HEK293T (cell line): ENCODE measurements at regions not wholly inside any gene's neighbourhood (a gene's known extent, or its start where the extent isn't known, plus 50 kb on each side); places are given as distances from the start of the nearest gene placed in this dataset.

Source experiments
- CTCF ChIA-PET: fragments of 350-600 bp; formaldehyde crosslinking; extraction: SDS; loops from one replicate; lab custom pipeline; 2021; ENCODE audit warnings: antibody characterized with exemption, inconsistent platforms; lab: Yijun Ruan, JAX
- POLR2A ChIA-PET: fragments of 350-600 bp; formaldehyde crosslinking; extraction: SDS; loops from one replicate; lab custom pipeline; 2020; ENCODE audit warnings: antibody characterized with exemption, inconsistent platforms; lab: Yijun Ruan, JAX
- DNase-seq: peaks from one replicate; pipeline ENCODE4 v3.0.0; 2012; ENCODE audit warnings: mixed read lengths; ENCODE audit errors: extremely low spot score
- ARNT ChIP-seq: fragments of 450-650 bp; IDR thresholded peaks from 2 replicates; pipeline ENCODE4 v1.6.1; 2017; ENCODE audit warnings: mild to moderate bottlenecking
- BHLHE40 ChIP-seq: fragments of 450-650 bp; IDR thresholded peaks from 2 replicates; pipeline ENCODE4 v1.6.1; 2016; ENCODE audit warnings: mild to moderate bottlenecking, moderate library complexity, borderline replicate concordance
- CTBP1 ChIP-seq: fragments of 450-650 bp; IDR thresholded peaks from 2 replicates; pipeline ENCODE4 v1.6.1; 2016; ENCODE audit warnings: borderline replicate concordance
- ELF4 ChIP-seq: fragments of 450-650 bp; IDR thresholded peaks from 2 replicates; pipeline ENCODE4 v1.6.1; 2017; ENCODE audit warnings: antibody characterized with exemption
- FOXA1 ChIP-seq: fragments of 450-650 bp; IDR thresholded peaks from 2 replicates; pipeline ENCODE4 v1.6.1; 2016; ENCODE audit warnings: mild to moderate bottlenecking
- FOXK2 ChIP-seq: fragments of 450-650 bp; IDR thresholded peaks from 2 replicates; pipeline ENCODE4 v1.6.1; 2016; ENCODE audit warnings: mild to moderate bottlenecking
- FOXM1 ChIP-seq: fragments of 450-650 bp; IDR thresholded peaks from 2 replicates; pipeline ENCODE4 v1.6.1; 2017; ENCODE audit warnings: mild to moderate bottlenecking, borderline replicate concordance
- HDGF ChIP-seq: fragments of 450-650 bp; IDR thresholded peaks from 2 replicates; pipeline ENCODE4 v1.6.1; 2017; ENCODE audit warnings: antibody characterized with exemption, borderline replicate concordance
- L3MBTL2 ChIP-seq: fragments of 450-650 bp; conservative IDR thresholded peaks from 2 replicates; pipeline ENCODE4 v1.6.1; 2016; ENCODE audit warnings: mild to moderate bottlenecking
- LEF1 ChIP-seq: fragments of 450-650 bp; IDR thresholded peaks from 2 replicates; pipeline ENCODE4 v1.6.1; 2017; ENCODE audit warnings: mild to moderate bottlenecking, borderline replicate concordance
- NFRKB ChIP-seq: fragments of 450-650 bp; IDR thresholded peaks from 2 replicates; pipeline ENCODE4 v1.6.1; 2016; ENCODE audit warnings: mild to moderate bottlenecking, moderate library complexity
- SP1 ChIP-seq: fragments of 450-650 bp; IDR thresholded peaks from 2 replicates; pipeline ENCODE4 v1.6.1; 2017
- SUZ12 ChIP-seq: fragments of 450-650 bp; IDR thresholded peaks from 2 replicates; pipeline ENCODE4 v1.6.1; 2016; ENCODE audit warnings: mild to moderate bottlenecking
- TARDBP ChIP-seq: fragments of 450-650 bp; IDR thresholded peaks from 2 replicates; pipeline ENCODE4 v1.6.1; 2016
- ZNF384 ChIP-seq: fragments of 450-650 bp; IDR thresholded peaks from 2 replicates; pipeline ENCODE4 v1.6.1; 2016
- TF ChIP-seq, protein P1 (sequence below): fragments of 450-650 bp; IDR thresholded peaks from 2 replicates; pipeline ENCODE4 v1.6.1; 2016

DNA sequence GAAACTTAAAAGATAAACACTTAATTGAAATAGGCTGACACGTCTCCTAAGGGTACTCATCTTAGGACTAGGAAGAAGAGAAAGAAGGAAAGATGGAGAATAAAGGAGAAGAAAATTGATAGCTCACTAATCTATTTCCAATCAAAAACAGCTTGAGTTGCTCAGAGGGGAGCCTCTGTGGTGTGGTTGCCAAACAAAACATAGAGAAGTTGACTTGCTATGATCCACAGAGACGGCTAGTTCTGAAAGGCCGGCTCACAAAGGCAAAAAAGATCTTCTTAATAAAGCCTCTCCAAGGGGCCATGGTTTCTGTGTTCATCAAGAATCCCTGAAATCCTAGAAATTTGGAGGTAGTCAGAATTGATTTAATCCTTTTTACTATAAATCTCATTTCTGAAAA lies 644.1 kb downstream of the LMO4 start:
- no peak for DNase-seq
- ChIA-PET CTCF (interaction anchor here (0.6 to 1.5 kb wide), 2 partner anchors 19 to 648 kb away, joined by 3 to 4 read pairs; no protein-coding TSS in a partner anchor), POLR2A (no interaction called here)
- TF ChIP-seq BHLHE40 (no peak), SUZ12 (no peak), LEF1 (no peak), L3MBTL2 (no peak), ARNT (no peak), HDGF (no peak), FOXK2 (no peak), NFRKB (no peak), TARDBP (no peak), FOXM1 (no peak), ZNF384 (no peak), SP1 (no peak), CTBP1 (no peak), FOXA1 (no peak), ELF4 (no peak)
- TF ChIP-seq, protein P1, sequence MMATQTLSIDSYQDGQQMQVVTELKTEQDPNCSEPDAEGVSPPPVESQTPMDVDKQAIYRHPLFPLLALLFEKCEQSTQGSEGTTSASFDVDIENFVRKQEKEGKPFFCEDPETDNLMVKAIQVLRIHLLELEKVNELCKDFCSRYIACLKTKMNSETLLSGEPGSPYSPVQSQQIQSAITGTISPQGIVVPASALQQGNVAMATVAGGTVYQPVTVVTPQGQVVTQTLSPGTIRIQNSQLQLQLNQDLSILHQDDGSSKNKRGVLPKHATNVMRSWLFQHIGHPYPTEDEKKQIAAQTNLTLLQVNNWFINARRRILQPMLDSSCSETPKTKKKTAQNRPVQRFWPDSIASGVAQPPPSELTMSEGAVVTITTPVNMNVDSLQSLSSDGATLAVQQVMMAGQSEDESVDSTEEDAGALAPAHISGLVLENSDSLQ: no peak

DNA sequence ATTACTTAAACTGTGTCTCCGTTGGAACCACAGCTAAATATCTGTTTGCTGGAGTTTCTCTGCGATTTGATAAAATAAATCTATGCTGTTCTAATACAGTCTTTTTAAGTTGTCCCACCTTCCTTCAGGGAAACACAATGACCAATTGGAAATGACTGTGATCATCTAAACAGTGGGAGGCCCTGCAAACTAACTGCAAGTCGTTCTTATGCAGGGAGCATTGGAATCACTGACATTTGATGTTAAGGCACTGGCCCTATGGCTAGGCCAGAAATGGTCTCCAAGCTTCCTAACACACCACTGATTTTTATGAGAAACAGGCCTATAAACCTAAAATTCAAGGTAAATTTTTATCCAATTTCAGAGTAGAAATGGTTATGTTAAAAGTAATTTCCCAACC lies 645.2 kb downstream of the LMO4 start:
- ChIA-PET POLR2A (no interaction called here), CTCF (interaction anchor here (1.5 kb wide), 1 partner anchor 20 kb away, joined by 4 read pairs; no protein-coding TSS in a partner anchor)
- no peak for DNase-seq
- TF ChIP-seq FOXM1 (no peak), FOXA1 (no peak), TARDBP (no peak), HDGF (no peak), CTBP1 (no peak), ARNT (no peak), NFRKB (no peak), ZNF384 (no peak), FOXK2 (no peak), BHLHE40 (no peak), SUZ12 (no peak), L3MBTL2 (no peak), SP1 (no peak), ELF4 (no peak), LEF1 (no peak)
- TF ChIP-seq, protein P1: no peak

DNA sequence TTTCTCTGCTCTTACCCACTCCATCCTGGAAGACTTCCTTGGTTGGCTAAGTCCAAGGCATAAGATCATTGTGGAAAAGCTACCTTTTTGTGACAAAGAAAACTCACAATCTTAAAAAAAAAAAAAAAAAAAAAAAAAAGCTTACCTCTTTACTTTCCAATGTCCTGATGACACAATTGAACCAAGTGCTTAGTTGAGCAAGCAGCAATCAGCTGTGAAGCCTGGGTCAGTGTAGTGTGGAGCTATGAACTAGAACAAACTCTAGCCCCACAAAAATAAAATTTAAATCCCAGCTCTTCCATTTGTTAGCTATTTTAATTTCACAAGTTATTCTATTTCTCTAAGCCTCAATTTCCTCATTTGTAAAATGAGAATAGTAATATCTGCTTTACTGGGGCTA lies 647.6 kb downstream of the LMO4 start:
- no peak for DNase-seq
- TF ChIP-seq FOXM1 (no peak), CTBP1 (no peak), BHLHE40 (no peak), SUZ12 (no peak), L3MBTL2 (no peak), TARDBP (no peak), NFRKB (no peak), SP1 (no peak)
- ChIA-PET CTCF (interaction anchor here (0.8 to 1.3 kb wide), 2 partner anchors 11 to 22 kb away, joined by 3 read pairs; no protein-coding TSS in a partner anchor), POLR2A (interaction anchor here (0.6 kb wide), 1 partner anchor 204 kb away, joined by 3 read pairs; no protein-coding TSS in a partner anchor)

DNA sequence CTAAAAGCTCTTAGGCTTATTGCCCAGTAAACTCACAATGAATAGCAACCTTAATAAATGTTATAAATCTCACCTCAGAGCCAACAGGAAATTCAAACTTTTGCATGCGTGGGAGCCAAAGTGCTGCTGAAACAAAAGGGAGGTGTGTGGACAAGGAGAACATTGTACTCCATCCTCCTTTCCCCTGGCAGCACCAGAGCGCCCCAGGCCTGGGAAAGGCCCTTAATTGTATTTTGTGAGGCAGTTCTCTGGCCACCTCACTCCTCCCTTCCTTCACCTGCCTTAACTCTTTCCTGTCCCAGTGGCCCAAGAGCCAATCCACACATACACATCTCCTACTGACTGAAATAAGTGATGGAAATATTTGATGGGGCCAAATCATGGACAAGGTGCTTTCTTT lies 648.5 kb downstream of the LMO4 start:
- ChIA-PET POLR2A (no interaction called here), CTCF (interaction anchor here (1.3 kb wide), 1 partner anchor 23 kb away, joined by 3 read pairs; no protein-coding TSS in a partner anchor)
- TF ChIP-seq HDGF (no peak), FOXM1 (no peak), ELF4 (no peak), CTBP1 (no peak), TARDBP (no peak), SUZ12 (no peak), FOXK2 (no peak), NFRKB (no peak), BHLHE40 (no peak), ZNF384 (no peak), FOXA1 (no peak), ARNT (no peak), LEF1 (no peak), SP1 (no peak), L3MBTL2 (no peak)
- TF ChIP-seq, protein P1: no peak
- DNase-seq: no peak

DNA sequence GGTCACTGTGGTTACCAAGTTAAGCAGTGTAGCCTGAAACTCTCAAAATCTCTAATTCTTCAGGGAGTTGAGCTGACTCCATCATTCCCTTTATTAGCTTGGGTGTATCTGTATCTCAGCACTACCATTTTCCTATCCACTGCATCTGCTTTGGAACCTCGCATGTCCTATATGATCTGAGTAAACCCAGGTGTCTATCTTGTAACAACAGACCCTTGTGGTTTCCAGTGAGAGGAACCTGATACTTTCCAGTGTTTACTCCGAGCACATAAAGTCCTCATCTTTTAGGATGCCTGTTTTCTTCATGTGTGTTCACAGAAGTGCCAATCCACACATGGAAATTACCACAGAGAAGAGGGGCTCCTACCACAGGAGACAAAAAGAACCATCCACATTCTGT lies 650.4 kb downstream of the LMO4 start:
- TF ChIP-seq ZNF384 (no peak), ELF4 (no peak), ARNT (no peak)
- CTCF ChIA-PET: no interaction called here
- DNase-seq: no peak
- POLR2A ChIA-PET: no interaction called here

DNA sequence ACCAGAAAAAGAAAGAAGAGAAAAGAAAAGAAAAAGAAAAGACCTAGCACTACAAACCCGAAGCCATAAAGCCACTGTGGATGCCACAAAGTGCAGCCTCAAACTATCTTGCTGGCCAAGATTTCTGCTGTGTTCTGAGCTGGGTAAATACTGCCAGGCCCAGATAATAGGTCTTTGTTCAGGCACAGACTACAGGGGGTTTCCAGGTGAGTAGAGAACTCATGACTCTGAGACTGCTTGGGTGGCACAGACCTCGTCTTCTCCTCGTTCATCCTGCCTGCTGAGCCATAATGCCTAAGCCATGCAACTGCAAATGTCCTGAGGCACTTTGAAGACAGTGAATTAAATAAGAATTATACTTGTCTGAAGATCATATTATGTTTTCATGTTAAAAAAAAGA lies 651.8 kb downstream of the LMO4 start:
- TF ChIP-seq ZNF384 (no peak), ARNT (no peak), ELF4 (no peak), FOXK2 (no peak), L3MBTL2 (no peak), BHLHE40 (no peak), SUZ12 (no peak), FOXM1 (no peak), FOXA1 (no peak), LEF1 (no peak)
- CTCF ChIA-PET: no interaction called here
- no peak for DNase-seq
- POLR2A ChIA-PET: no interaction called here
